ENCODE measurements at regions not wholly inside any gene's neighbourhood (a gene's known extent, or its start where the extent isn't known, plus 50 kb on each side); places are given as distances from the start of the nearest gene placed in this dataset.

DNA sequence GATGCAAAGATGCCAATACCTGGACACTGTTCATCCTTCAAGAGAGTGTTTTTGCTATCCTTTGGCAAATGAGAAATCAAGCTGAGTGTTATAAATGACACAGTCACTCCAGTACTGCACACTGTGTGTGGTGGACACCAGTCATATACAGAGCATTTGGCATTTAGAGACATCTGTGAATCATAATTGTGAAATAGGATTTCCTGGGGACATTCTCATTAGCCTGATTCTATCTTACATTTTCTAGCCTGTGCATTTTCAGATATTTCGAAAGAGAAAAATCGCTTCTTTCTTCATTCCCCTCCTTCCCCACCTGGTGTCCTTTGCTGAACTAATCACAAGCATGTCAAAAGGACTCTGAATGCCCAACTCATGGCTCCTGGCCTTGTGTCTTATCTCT lies 781.0 kb upstream of the ARGLU1 start:
- POLR2A ChIA-PET = no interaction called here
- DNase-seq (ENCODE audit: low read depth) = no peak
- CTCF ChIA-PET = no interaction called here

DNA sequence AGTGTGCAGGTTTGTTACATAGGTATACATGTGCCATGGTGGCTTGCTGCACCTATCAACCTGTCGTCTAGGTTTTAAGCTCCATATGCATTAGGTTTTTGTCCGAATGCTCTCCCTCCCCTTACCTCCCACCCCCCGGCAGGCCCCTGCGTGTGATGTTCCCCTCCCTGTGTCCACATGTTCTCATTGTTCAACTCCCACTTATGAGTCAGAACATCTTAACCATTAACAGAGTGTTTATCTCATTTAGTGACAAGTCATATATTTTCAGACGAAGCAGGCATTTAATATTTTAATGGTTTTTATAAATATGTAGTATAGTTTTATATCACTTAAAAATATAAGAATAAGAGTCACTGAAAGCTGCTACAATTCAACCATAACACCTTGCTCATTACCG lies 780.5 kb upstream of the ARGLU1 start:
- Histone ChIP-seq H3K36me3 (ENCODE audit: control insufficient read depth, insufficient read depth, low read length) (no peaks in the 10 kb centered on the region), H3K27me3 (ENCODE audit: control insufficient read depth, insufficient read depth, low read length) (no peaks in the 10 kb centered on the region), H3K4me3 (ENCODE audit: low read depth, low read length) (no peak overlapping the region)
- no peak for DNase-seq (ENCODE audit: low read depth)
- TF ChIP-seq, protein P1, sequence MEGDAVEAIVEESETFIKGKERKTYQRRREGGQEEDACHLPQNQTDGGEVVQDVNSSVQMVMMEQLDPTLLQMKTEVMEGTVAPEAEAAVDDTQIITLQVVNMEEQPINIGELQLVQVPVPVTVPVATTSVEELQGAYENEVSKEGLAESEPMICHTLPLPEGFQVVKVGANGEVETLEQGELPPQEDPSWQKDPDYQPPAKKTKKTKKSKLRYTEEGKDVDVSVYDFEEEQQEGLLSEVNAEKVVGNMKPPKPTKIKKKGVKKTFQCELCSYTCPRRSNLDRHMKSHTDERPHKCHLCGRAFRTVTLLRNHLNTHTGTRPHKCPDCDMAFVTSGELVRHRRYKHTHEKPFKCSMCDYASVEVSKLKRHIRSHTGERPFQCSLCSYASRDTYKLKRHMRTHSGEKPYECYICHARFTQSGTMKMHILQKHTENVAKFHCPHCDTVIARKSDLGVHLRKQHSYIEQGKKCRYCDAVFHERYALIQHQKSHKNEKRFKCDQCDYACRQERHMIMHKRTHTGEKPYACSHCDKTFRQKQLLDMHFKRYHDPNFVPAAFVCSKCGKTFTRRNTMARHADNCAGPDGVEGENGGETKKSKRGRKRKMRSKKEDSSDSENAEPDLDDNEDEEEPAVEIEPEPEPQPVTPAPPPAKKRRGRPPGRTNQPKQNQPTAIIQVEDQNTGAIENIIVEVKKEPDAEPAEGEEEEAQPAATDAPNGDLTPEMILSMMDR (IDR thresholded peaks at IDR 0.05; ENCODE audit: insufficient read depth, low read depth, low read length) = no peak
- ChIA-PET POLR2A (no interaction called here), CTCF (no interaction called here)

More for the DNA sequence above, 781.0 kb upstream of the ARGLU1 start:
- TF ChIP-seq, protein P1 (IDR thresholded peaks at IDR 0.05; ENCODE audit: insufficient read depth, low read depth, low read length) = no peak
- no peaks in the 10 kb centered on the region for H3K27me3 ChIP-seq (ENCODE audit: control insufficient read depth, insufficient read depth, low read length)
- H3K36me3 ChIP-seq (ENCODE audit: control insufficient read depth, insufficient read depth, low read length) = no peaks in the 10 kb centered on the region
- H3K4me3 ChIP-seq (ENCODE audit: low read depth, low read length) = no peak overlapping the region

DNA sequence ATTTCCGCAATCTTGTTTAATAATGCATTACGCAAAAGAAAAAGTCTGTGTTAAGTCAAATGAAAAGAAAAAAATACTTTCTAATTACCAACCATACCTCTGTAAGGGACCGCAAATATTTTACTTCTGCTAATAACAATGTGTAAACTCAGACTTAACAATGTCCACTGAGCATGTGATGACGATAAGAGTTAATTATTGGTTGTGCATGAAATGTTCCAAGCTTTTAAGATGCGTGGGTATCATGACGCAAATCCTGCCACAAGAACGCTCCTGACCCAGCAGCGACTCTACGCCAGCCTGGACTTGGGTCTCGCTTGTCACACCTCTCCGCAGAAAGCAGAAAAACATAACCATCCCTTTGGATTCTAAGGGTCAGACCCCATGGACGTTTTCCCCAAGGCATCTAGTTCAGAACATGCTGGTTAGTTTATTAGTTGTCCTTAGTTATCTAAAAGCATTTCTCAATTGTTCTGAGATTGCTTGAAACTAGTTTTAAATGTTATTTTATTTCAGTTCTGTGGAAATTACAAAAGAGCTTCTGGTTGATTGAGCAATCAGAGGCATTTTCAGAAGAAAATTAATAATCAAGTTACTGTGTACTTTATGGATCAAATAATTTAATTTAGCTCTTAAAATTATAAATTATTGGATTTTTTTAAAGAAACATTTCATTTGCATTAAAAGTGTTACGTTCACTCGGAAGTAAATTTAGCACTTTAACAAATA lies 779.9 kb upstream of the ARGLU1 start:
- no peak for DNase-seq (ENCODE audit: low read depth)
- H3K36me3 ChIP-seq (ENCODE audit: control insufficient read depth, insufficient read depth, low read length) = no peaks in the 10 kb centered on the region
- H3K4me3 ChIP-seq (ENCODE audit: low read depth, low read length) = no peak overlapping the region
- no peaks in the 10 kb centered on the region for H3K27me3 ChIP-seq (ENCODE audit: control insufficient read depth, insufficient read depth, low read length)
- CTCF ChIA-PET = no interaction called here
- POLR2A ChIA-PET = no interaction called here
- TF ChIP-seq, protein P1 (IDR thresholded peaks at IDR 0.05; ENCODE audit: insufficient read depth, low read depth, low read length) = no peak

DNA sequence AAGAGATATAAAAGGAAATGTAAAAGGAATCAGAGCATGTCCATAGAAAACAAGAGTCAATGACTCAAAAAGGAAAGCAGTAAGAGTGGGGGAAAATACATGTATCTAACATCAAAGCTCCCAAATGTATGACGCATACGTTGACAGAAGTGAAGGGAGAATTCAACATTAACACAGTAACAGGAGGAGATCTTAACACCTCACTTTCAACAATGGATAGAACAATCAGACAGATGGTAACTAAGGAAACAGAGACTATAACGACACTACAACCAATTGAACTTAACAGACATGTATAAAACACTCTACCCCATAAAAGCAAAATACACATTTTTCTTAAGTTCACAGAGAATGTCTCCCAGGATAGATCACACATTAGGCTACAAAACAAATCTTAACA lies 774.8 kb upstream of the ARGLU1 start:
- no peak for DNase-seq (ENCODE audit: low read depth)
- ChIA-PET POLR2A (no interaction called here), CTCF (no interaction called here)
- no peaks in the 10 kb centered on the region for H3K36me3 ChIP-seq (ENCODE audit: control insufficient read depth, insufficient read depth, low read length)
- H3K4me3 ChIP-seq (ENCODE audit: low read depth, low read length) = no peak overlapping the region
- TF ChIP-seq, protein P1 (IDR thresholded peaks at IDR 0.05; ENCODE audit: insufficient read depth, low read depth, low read length) = no peak
- H3K27me3 ChIP-seq (ENCODE audit: control insufficient read depth, insufficient read depth, low read length) = no peaks in the 10 kb centered on the region

DNA sequence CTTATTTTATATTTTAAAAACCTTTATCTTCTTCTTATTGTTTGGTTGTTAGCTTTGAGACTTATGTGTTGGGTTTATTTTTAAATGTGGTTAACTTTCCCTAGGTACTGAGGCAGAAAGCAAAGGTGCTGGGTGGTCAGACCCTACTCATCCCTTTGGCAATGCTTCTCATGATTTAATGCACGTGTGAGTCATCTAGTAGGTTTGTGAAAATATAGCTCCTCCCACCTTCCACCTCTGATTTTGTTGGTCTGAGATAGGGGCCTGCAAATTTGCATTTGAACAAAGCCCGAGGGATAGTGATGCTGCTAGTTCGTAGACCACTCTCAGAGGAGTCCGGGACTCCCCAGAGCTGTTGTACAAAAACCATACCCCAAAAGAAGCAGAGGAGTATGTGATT lies 771.3 kb upstream of the ARGLU1 start:
- H3K27me3 ChIP-seq (ENCODE audit: control insufficient read depth, insufficient read depth, low read length) = no peaks in the 10 kb centered on the region
- no peak for DNase-seq (ENCODE audit: low read depth)
- POLR2A ChIA-PET = no interaction called here
- H3K4me3 ChIP-seq (ENCODE audit: low read depth, low read length) = no peak overlapping the region
- CTCF ChIA-PET = interaction anchor here (0.6 to 0.7 kb wide), 2 partner anchors 125 to 497 kb away, joined by 3 read pairs; no protein-coding TSS in a partner anchor
- H3K36me3 ChIP-seq (ENCODE audit: control insufficient read depth, insufficient read depth, low read length) = no peaks in the 10 kb centered on the region
- TF ChIP-seq, protein P1 (IDR thresholded peaks at IDR 0.05; ENCODE audit: insufficient read depth, low read depth, low read length) = no peak

All from BJ (cell line).